SU-DHL-6 (cell line): ENCODE measurements at regions not wholly inside any gene's neighbourhood (a gene's known extent, or its start where the extent isn't known, plus 50 kb on each side); places are given as distances from the start of the nearest gene placed in this dataset.

Source experiments
- H2AFZ ChIP-seq: fragments of 200-600 bp; sonication (generic); 2 replicates; pipeline ENCODE4 v1.6.1; 2014; ENCODE audit warnings: low read depth, mild to moderate bottlenecking, moderate library complexity, mixed read lengths, antibody characterized with exemption, low read length; ENCODE audit not compliant: severe bottlenecking
- H3F3A ChIP-seq: fragments of 200-600 bp; shearing (Covaris generic); 2 replicates; pipeline ENCODE4 v1.6.0; 2016; ENCODE audit warnings: antibody characterized with exemption, mild to moderate bottlenecking; ENCODE audit not compliant: insufficient read depth
- H3K27ac ChIP-seq: fragments of 200-600 bp; sonication (generic); 2 replicates; pipeline ENCODE4 v1.5.1; 2016; ENCODE audit warnings: low read depth, mild to moderate bottlenecking, low read length, moderate library complexity, mixed read lengths
- H3K27me3 ChIP-seq: fragments of 200-600 bp; sonication (generic), shearing (Covaris generic); 2 replicates; pipeline ENCODE4 v1.6.0; 2014; ENCODE audit warnings: mild to moderate bottlenecking, low read length
- H3K36me3 ChIP-seq: fragments of 200-600 bp; sonication (generic); 2 replicates; pipeline ENCODE4 v1.6.1; 2014; ENCODE audit warnings: mild to moderate bottlenecking, low read length, mixed read lengths
- H3K4me2 ChIP-seq: fragments of 300-600, 200-600 bp; shearing (Covaris generic), sonication (generic); 2 replicates; pipeline ENCODE4 v1.6.0; 2014; ENCODE audit warnings: low read length, low read depth, mild to moderate bottlenecking; ENCODE audit not compliant: poor library complexity, severe bottlenecking
- H3K4me3 ChIP-seq: fragments of 200-600 bp; sonication (generic); 2 replicates; pipeline ENCODE4 v1.5.1; 2014; ENCODE audit warnings: antibody characterized with exemption, low read length, mild to moderate bottlenecking, mixed read lengths; ENCODE audit not compliant: insufficient read depth, poor library complexity, severe bottlenecking
- H3K79me2 ChIP-seq: fragments of 200-600 bp; sonication (generic); 2 replicates; pipeline ENCODE4 v1.6.1; 2014; ENCODE audit warnings: mild to moderate bottlenecking, low read length, moderate library complexity; ENCODE audit not compliant: insufficient read depth
- H3K9ac ChIP-seq: fragments of 200-600 bp; sonication (generic); 2 replicates; pipeline ENCODE4 v1.7.0; 2014; ENCODE audit warnings: mild to moderate bottlenecking, low read length
- H3K9me2 ChIP-seq: fragments of 200-600 bp; sonication (generic); replicated peaks from 2 replicates; pipeline ENCODE4 v1.6.1; 2014; ENCODE audit warnings: low read length; ENCODE audit not compliant: insufficient read depth
- H3K9me3 ChIP-seq: fragments of 200-600 bp; sonication (generic); 2 replicates; pipeline ENCODE4 v1.6.1; 2014; ENCODE audit warnings: low read length, mixed read lengths; ENCODE audit not compliant: insufficient read depth
- H4K20me1 ChIP-seq: fragments of 200-600 bp; sonication (generic); 2 replicates; pipeline ENCODE4 v1.6.1; 2014; ENCODE audit warnings: low read depth, mild to moderate bottlenecking, antibody characterized with exemption, low read length, moderate library complexity, mixed read lengths
- EZH2phosphoT487 ChIP-seq: fragments of 200-600 bp; sonication (generic), shearing (Covaris generic); conservative IDR thresholded peaks from 2 replicates; pipeline ENCODE4 v1.6.1; 2018; ENCODE audit warnings: mild to moderate bottlenecking, antibody characterized with exemption, low read length, moderate library complexity, mixed read lengths
- TF ChIP-seq, protein P1 (sequence below): fragments of 200-600 bp; sonication (generic); IDR thresholded peaks from one replicate; pipeline ENCODE4 v1.5.1; 2017; ENCODE audit warnings: antibody characterized with exemption, mild to moderate bottlenecking, low read length, moderate library complexity; ENCODE audit not compliant: insufficient read depth, poor library complexity, severe bottlenecking

DNA sequence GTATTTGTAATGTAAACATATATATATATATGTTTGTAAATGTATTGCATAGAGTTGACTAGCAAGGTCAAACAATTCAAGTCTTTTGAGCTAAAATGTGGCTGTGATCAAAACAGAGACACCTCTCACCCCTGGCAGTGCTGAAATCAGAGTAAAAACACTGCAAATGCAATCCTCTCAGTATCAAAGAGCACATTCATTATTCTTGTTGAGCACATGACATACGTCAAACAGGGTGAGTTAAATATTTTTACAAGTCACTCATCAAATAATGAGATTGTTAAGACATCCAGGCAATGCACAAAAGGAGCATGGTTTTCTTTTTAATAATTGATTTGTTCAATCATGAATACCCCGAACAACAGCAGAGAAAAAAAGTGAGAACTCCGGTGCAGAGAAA, 114.1 kb upstream of the KCNIP4 start:
- Histone ChIP-seq H2AFZ (no peak overlapping the region), H3K4me2 (no peak overlapping the region), H3K9me3 (no peaks in the 10 kb centered on the region), H3K27me3 (no peaks in the 10 kb centered on the region), H3F3A (no peaks in the 10 kb centered on the region), H4K20me1 (no peaks in the 10 kb centered on the region), H3K79me2 (no peaks in the 10 kb centered on the region), H3K4me3 (no peak overlapping the region), H3K27ac (no peak overlapping the region), H3K9me2 (no peaks in the 10 kb centered on the region), H3K9ac (no peak overlapping the region), H3K36me3 (no peaks in the 10 kb centered on the region)
- TF ChIP-seq, protein P1, sequence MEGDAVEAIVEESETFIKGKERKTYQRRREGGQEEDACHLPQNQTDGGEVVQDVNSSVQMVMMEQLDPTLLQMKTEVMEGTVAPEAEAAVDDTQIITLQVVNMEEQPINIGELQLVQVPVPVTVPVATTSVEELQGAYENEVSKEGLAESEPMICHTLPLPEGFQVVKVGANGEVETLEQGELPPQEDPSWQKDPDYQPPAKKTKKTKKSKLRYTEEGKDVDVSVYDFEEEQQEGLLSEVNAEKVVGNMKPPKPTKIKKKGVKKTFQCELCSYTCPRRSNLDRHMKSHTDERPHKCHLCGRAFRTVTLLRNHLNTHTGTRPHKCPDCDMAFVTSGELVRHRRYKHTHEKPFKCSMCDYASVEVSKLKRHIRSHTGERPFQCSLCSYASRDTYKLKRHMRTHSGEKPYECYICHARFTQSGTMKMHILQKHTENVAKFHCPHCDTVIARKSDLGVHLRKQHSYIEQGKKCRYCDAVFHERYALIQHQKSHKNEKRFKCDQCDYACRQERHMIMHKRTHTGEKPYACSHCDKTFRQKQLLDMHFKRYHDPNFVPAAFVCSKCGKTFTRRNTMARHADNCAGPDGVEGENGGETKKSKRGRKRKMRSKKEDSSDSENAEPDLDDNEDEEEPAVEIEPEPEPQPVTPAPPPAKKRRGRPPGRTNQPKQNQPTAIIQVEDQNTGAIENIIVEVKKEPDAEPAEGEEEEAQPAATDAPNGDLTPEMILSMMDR, result no peak
- no peak for TF ChIP-seq EZH2phosphoT487

DNA sequence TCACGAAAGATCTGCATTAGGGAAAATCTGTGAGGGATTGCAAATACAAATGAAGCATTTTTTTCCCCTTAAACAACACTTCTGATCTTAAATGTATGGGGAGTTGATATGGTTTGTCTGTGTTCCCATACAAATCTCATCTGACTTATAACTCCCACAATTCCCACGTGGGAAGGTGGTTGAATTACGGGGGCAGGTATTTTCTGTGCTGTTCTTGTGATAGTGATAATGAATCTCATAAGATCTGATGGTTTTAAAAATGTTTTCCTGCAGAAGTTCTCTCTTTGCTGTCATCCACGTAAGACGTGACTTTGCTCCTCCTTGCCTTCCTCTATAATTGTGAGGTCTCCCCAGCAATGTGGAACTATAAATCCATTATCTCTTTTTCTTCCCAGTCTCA, 107.4 kb upstream of the KCNIP4 start:
- no peak overlapping the region for H3K9ac ChIP-seq
- H3K79me2 ChIP-seq, result no peaks in the 10 kb centered on the region
- H3K9me3 ChIP-seq, result no peaks in the 10 kb centered on the region
- H3K9me2 ChIP-seq, result no peaks in the 10 kb centered on the region
- no peaks in the 10 kb centered on the region for H3F3A ChIP-seq
- no peaks in the 10 kb centered on the region for H3K27me3 ChIP-seq
- H3K4me2 ChIP-seq, result no peak overlapping the region
- H3K27ac ChIP-seq, result no peak overlapping the region
- TF ChIP-seq, protein P1, result no peak
- no peak for TF ChIP-seq EZH2phosphoT487
- H3K36me3 ChIP-seq, result no peaks in the 10 kb centered on the region
- H4K20me1 ChIP-seq, result no peaks in the 10 kb centered on the region
- no peak overlapping the region for H3K4me3 ChIP-seq
- H2AFZ ChIP-seq, result no peak overlapping the region

DNA sequence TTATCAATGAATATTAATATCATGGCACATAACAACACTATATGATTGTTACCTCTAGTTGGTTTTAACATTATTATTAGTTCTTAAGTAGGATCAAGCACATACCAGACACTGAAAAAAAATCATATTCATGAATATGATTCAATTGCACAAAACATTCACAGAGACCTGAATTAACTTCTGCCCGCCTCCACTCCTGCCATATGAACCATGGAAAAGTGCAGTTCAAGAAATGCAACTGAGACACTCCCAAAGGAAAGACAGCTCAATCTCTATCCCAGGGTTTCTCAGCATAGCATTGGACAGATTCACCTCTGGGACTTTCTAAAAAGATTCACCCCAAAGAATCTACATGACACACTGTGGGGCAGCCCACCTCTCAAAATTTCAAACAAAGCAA, 103.5 kb upstream of the KCNIP4 start:
- Histone ChIP-seq H2AFZ (no peak overlapping the region), H3K27ac (no peak overlapping the region), H3K79me2 (no peaks in the 10 kb centered on the region), H3K9me3 (no peaks in the 10 kb centered on the region), H3F3A (no peaks in the 10 kb centered on the region), H4K20me1 (no peaks in the 10 kb centered on the region), H3K4me3 (no peak overlapping the region), H3K27me3 (no peaks in the 10 kb centered on the region), H3K9ac (no peak overlapping the region), H3K36me3 (no peaks in the 10 kb centered on the region), H3K4me2 (no peak overlapping the region), H3K9me2 (no peaks in the 10 kb centered on the region)
- TF ChIP-seq EZH2phosphoT487, result no peak
- TF ChIP-seq, protein P1, result no peak
